ENCODE measurements at regions not wholly inside any gene's neighbourhood (a gene's known extent, or its start where the extent isn't known, plus 50 kb on each side); places are given as distances from the start of the nearest gene placed in this dataset.

GRCh38 chr6:93787841-93788240 lies 368.5 kb upstream of the EPHA7 start:
- TF ChIP-seq FOXK2 (IDR thresholded peaks at IDR 0.05) (no peak), BHLHE40 (IDR thresholded peaks at IDR 0.05; ENCODE audit: borderline replicate concordance) (no peak), ELF4 (IDR thresholded peaks at IDR 0.05) (no peak), CTBP1 (IDR thresholded peaks at IDR 0.05; ENCODE audit: borderline replicate concordance) (no peak), ARNT (IDR thresholded peaks at IDR 0.05) (no peak), FOXA1 (IDR thresholded peaks at IDR 0.05) (no peak), TARDBP (IDR thresholded peaks at IDR 0.05) (no peak), ZNF384 (IDR thresholded peaks at IDR 0.05) (no peak), FOXM1 (IDR thresholded peaks at IDR 0.05; ENCODE audit: borderline replicate concordance) (no peak), SP1 (IDR thresholded peaks at IDR 0.05) (no peak)
